COLO829 (cell line): ENCODE measurements at regions not wholly inside any gene's neighbourhood (a gene's known extent, or its start where the extent isn't known, plus 50 kb on each side); places are given as distances from the start of the nearest gene placed in this dataset.
"Not testable (repeated sequence)": the region's sequence is repeated elsewhere in the genome, so short reads cannot be mapped to it uniquely, and the experiment has no call there.

Experiments
- DNase-seq: peaks from one replicate; pipeline ENCODE4 v3.0.0; 2012; ENCODE audit warnings: low spot score

DNA sequence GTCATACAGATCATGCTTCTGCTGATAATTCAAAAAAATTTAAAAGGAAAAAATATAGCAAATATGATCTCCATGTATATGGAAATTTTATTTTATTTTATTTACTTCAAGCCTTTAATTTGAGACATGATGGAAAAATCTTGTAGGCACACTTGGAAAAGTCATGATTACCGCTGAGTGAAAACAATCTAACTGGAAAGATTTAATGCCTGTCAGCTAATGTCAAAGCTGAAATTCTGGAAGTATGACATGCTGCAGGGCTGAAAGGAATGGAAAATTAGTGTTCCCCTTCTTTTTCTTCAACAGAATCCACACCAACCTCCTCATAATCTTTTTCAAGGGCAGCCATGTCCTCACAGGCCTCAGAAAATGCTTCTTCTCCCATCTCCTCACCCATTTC, 58.2 kb downstream of the RPRM start:
- no peak for DNase-seq

- no peak for DNase-seq
These were observed 61.5 kb downstream of the RPRM start for GRCh38 chr2:153417077-153417476.

DNA sequence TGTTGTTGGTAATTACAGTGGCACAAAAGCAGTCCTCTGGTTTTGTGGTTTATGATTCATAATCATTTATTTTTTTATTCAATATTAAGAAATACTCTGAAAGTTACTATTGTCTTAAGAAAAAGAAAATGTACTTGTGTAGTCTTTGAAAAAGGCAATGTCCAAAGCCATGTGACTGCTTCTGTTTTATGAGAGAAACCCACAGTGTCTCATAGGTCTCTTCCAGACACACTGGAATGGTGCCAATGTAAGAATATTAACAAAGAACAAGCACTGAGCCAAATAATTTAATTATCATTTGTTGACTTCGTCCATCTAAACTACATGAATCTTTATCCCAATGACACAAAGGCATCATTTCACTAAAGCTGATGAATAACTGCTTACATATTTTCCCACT, 62.5 kb downstream of the RPRM start:
- peak; percentile 48 for DNase-seq

DNA sequence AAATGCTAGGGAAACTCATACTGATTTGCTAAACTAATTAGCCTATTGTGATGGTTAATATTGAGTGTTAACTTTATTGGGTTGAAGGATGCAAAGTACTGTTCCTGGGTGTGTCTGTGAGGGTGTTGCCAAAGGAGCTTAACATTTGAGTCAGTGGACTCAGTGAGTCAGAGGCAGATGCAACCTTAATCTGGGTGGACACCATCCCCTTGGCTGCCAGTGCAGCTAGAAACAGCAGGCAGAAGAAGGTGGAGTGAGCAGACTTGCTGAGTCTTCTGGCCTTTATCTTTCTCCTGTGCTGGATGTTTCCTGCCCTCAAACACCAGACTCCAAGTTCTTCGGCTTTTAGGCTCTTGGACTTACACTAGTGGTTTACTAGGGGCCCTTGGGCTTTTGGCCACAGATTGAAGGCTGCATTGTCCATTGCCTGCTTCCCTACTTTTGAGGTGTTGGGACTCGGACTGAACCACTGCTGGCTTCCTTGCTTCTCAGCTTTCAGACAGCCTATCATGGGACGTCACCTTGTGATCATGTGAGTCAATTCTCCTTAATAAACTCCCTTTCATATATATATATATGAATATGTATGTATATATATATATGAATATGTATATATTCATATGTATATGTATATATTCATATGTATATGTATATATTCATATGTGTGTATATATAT, 69.7 kb downstream of the RPRM start:
- DNase-seq = no peak

DNA sequence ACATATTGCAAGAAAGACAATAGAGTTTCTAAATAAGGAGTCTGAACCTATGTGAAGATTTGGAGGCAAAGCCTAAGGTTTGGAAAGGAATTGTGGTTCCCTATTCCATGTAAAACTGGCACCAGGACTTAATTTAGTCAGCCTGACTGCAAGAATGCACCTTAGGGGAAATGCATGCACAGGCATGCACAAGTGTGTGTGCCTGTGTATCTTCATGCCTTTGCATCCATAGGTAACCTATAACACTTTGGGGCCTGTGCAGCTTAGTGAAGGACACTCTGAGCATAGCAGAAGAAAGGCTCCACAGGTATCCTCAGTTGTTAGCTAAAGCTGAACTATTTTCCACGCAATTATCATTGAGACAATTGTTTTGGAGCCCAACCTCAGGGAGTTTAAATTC, 73.4 kb downstream of the RPRM start:
- no peak for DNase-seq

DNA sequence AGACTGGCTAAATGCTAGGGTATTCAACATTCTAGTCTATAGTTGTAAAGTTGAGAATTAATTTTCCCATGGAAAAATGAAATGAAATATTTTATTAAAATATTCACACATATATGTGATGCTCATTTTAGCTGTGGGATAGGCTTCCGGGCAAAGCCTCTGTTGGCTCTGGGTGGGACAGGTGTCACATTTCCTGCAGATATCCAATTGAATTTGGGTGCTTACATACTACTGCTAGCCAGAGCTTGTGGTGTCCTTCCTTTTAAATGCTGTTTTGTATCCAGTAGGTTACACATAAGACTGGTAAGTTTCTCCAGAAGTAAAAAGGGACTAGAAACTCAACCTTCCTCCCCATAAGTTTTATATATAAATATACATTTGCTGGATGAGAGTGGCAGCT, 73.8 kb downstream of the RPRM start:
- DNase-seq = no peak

DNA sequence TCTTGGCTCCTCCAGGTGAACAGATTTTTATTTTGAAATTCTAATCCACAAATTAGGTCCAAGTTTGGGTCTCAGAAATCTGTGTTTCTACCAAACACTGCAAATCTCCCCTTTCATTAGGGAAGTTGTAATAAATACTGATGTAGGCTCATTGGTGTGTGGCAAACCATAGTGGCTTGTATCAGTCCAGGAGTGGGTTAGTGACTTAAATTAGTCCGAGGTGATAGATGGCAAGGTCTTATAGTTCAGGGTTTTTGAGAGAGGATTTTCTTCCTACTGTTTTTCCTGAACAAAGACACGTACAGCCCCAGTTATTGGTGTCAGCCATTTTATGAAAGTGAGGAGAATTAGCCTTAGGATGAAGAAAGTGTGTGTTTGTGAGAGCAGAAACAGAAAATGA, 74.6 kb downstream of the RPRM start:
- DNase-seq = no peak

GRCh38 chr2:153403352-153403751, 75.2 kb downstream of the RPRM start:
- DNase-seq = not testable (repeated sequence)

DNA sequence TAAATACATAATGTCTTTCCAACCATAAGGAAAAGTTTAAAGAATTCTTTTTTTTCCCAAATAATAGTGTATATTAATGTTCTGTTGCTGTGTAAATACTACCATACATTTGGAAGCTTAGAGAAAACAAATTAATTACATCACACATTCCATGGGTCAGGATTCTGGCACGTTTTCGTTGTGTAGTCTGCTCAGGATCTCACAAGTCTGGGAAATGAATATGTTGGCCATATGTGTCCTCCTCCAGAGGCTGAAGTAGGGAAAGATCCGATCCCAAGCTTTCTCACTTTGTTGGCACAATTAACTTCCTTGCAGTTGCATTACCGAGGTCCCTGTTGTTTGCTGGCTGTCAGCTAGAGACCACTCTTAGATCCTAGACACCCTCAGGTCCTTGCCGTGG, 83.9 kb downstream of the RPRM start:
- DNase-seq = no peak

DNA sequence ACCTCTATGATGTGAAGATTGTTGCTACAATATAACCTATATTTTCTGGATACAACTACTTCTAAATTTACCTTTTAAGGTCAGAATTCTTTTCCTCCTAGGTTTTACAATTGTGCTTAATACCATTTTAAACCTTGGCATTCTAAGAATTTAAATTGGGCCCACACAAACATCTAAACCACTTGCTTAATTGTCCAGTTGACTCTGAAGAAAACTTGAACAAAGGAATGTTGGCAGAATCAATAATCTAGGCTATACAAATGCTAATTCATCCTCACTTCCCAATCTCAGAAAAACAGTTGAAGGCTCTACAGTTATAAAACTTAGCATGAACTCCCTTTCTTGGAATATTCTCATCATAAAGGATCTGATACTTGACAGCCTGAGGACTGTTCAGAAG, 84.3 kb downstream of the RPRM start:
- no peak for DNase-seq

GRCh38 chr2:153393518-153393917, 85.0 kb downstream of the RPRM start:
- DNase-seq = no peak

GRCh38 chr2:153391131-153391530, 87.4 kb downstream of the RPRM start:
- DNase-seq = peak; percentile 27

DNA sequence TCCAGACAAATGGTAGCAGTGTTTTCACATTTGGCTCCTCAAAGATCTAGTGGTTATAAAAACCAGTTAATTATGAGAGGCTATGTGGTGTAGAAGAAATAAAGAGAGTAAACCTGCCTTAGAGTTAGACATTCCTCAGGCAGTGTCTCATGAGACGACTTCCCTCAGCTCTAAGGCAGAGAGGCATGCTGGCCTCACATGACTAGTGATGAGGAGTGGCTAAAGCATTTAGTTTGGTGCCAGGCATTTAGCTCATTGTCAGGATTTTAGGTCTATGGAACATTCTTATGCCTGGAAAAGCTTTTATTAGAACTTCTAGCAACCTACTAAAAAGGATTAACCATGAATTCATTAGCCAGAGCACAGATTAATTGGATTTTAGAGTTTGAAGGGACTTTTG, 90.3 kb downstream of the RPRM start:
- no peak for DNase-seq

GRCh38 chr2:153387203-153387602, 91.4 kb downstream of the RPRM start:
- DNase-seq = no peak

- DNase-seq = no peak
These were observed 92.1 kb downstream of the RPRM start for GRCh38 chr2:153386481-153386897.

- no peak for DNase-seq
These were observed 104.9 kb downstream of the RPRM start for GRCh38 chr2:153373510-153374279.

DNA sequence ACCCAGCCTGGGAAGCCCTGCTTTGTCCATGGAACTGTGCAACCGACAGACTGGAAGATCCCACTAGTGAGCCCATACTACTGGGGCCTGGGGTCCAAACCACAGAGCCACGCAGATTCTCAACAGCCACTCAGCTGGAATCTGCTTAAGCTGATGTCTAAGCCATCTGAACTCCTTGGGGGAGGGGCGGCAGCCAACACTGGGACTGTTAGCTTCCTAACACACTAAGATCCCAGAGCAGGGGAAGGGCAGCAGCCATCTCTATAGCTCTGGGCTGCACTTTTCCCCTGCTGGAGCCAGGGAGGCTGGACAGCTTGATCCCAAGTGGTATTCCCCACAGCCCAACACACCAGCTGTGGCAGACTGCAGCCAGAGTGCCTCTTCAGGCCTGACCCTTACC, 118.3 kb downstream of the RPRM start:
- DNase-seq = no peak

DNA sequence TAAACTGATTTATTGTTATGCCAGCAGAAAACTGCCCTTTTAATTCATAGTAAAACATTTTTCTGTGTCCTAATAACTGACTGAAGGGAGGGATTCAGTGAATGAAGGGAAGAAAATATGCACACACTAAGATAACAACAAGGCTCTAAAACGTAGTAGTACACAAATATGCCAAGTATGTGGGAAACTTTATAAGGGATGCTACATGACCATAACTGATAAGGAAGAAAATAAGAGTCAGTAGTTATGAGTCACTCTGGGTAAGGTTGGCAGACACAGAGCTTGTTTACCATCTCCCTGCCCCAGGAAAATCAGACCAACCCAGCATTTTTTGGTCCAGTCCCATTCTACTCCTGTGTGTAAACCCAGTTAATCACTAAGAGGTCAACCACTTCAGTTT, 124.2 kb downstream of the RPRM start:
- peak; percentile 5 for DNase-seq

GRCh38 chr2:153349603-153350002, 129.0 kb downstream of the RPRM start:
- no peak for DNase-seq

DNA sequence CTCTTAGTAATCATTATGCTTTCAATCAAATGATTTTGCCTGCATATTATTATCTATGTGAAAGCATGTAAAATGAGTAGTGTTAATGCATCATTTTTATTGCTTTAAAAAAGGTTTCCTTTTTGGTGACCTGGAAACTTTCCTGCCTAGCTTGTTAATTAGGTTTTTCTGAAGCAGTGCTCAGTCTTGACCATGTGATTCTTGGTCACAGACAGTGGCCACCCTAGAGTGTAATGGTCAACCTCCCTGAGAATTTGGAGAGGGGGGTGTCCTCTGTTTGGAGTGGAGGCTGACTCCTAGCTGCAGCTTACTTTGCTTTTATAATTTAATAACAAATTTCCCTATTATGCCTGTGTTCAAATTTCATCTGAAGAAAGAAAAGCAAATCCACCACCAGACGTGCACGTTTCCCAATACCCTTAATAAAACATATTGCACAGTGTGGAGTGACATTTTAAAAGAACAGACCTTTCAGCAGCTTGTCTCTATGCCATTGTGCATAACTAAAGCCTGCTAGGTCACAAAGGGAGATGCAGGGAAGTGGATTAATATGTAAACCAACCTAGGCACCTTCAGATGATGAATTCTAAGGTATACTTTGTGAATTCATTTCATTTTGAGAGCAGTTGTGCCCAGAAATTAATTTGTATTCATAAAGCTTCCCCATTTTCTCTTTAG, 130.6 kb downstream of the RPRM start:
- DNase-seq = no peak

DNA sequence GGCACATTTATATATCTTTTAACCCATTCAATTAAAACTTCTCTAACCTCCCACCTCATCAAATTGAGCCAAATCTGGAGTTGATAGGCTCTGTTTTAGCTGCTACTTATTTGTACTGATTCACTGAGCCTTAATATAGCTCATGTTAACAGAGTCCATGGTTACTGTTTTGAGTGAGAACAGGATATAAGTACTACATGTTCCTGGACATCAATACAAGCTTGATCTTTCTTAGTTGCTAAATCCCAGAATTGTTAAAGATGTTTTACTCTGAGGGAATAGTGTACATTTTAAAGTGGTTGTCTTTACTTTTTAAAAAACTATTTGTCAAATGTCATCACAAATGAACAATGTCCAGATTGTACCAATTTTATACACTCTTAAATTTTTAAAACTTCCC, 157.7 kb downstream of the RPRM start:
- DNase-seq = no peak

DNA sequence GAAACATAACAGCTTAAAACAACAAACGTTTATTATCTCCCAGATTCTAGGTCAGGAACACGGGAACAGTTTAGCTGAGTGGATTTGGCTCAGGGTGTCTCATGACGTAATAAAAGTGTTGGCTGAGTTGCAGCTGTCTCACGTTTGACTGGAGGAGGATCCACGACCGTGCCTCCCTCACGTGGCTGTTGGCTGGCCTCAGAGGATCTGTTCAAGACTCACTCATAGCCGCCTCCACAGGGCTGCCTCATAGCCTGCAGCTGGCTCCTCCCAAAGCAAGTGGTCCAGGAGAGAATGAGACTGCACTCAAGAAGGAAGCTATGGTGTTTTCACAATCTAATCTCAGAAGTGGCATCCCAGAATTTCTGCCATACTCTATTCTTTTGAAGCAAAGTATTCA, 167.1 kb downstream of the RPRM start:
- no peak for DNase-seq

GRCh38 chr2:153308466-153308865, 170.1 kb downstream of the RPRM start:
- DNase-seq = no peak
